ENCODE measurements at regions not wholly inside any gene's neighbourhood (a gene's known extent, or its start where the extent isn't known, plus 50 kb on each side); places are given as distances from the start of the nearest gene placed in this dataset.

DNA sequence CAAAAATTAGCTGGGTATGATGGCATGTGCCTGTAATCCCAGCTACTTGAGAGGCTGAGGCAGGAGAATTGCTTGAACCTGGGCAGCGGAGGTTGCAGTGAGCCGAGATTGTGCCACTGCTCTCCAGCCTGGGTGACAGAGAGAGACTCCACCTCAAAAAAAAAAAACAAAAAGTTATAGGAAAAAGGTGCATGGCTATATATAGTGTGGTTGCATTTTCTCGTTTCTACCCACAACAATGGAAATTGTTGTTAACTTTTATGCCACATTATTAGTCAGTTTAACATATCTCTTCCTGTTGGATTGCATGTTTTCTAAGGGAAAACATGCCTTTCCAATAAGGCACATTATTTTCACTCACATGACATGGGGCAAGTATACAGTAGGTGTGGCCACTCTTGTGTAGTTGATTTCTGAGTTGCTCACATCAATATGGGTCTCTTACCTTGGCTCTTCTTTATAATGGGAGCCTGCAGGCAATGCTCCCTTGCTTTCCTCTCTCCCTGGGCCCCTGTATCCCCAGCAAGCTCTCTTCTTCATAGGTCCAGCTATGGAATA, 610.0 kb downstream of the RNF144A start (continued):
- TF ChIP-seq FOXA1 (IDR thresholded peaks at IDR 0.05) (no peak), RXRA (IDR thresholded peaks at IDR 0.05) (no peak), TAF1 (conservative IDR thresholded peaks at IDR 0.05) (no peak)
- TF ChIP-seq, protein P1, sequence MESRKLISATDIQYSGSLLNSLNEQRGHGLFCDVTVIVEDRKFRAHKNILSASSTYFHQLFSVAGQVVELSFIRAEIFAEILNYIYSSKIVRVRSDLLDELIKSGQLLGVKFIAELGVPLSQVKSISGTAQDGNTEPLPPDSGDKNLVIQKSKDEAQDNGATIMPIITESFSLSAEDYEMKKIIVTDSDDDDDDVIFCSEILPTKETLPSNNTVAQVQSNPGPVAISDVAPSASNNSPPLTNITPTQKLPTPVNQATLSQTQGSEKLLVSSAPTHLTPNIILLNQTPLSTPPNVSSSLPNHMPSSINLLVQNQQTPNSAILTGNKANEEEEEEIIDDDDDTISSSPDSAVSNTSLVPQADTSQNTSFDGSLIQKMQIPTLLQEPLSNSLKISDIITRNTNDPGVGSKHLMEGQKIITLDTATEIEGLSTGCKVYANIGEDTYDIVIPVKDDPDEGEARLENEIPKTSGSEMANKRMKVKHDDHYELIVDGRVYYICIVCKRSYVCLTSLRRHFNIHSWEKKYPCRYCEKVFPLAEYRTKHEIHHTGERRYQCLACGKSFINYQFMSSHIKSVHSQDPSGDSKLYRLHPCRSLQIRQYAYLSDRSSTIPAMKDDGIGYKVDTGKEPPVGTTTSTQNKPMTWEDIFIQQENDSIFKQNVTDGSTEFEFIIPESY (IDR thresholded peaks at IDR 0.05): no peak

DNA sequence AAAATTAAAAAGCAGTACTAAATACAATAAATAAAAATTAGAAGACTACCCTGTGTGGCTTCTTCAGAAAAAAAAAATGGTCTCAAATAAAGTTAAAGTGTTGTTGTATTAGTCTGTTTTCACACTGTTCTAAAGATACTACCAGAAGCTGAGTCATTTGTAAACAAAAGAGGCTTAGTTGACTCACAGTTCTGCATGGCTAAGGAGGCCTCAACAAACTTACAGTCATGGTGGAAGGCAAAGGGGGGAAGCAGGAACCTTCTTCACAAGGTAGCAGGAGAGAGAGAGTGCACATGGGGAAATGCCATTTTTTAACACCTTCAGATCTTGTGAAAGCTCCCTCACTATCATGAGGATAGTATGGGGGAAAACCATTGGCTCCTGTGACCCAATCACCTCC, 612.8 kb downstream of the RNF144A start:
- TF ChIP-seq TAF1 (conservative IDR thresholded peaks at IDR 0.05): no peak
- TF ChIP-seq HNF4A (conservative IDR thresholded peaks at IDR 0.05): no peak
- no peak for TF ChIP-seq FOXA2 (IDR thresholded peaks at IDR 0.05)
- no peak for TF ChIP-seq RAD21 (IDR thresholded peaks at IDR 0.05)
- no peak for TF ChIP-seq FOXA1 (IDR thresholded peaks at IDR 0.05)
- no peak for TF ChIP-seq REST (IDR thresholded peaks at IDR 0.05)
- TF ChIP-seq, protein P2, sequence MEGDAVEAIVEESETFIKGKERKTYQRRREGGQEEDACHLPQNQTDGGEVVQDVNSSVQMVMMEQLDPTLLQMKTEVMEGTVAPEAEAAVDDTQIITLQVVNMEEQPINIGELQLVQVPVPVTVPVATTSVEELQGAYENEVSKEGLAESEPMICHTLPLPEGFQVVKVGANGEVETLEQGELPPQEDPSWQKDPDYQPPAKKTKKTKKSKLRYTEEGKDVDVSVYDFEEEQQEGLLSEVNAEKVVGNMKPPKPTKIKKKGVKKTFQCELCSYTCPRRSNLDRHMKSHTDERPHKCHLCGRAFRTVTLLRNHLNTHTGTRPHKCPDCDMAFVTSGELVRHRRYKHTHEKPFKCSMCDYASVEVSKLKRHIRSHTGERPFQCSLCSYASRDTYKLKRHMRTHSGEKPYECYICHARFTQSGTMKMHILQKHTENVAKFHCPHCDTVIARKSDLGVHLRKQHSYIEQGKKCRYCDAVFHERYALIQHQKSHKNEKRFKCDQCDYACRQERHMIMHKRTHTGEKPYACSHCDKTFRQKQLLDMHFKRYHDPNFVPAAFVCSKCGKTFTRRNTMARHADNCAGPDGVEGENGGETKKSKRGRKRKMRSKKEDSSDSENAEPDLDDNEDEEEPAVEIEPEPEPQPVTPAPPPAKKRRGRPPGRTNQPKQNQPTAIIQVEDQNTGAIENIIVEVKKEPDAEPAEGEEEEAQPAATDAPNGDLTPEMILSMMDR (IDR thresholded peaks at IDR 0.05; ENCODE audit: low read depth, low read length, missing input control): no peak
- no peak for TF ChIP-seq NR2F2 (IDR thresholded peaks at IDR 0.05)
- TF ChIP-seq HNF4G (IDR thresholded peaks at IDR 0.05): no peak
- no peak for TF ChIP-seq MAX (IDR thresholded peaks at IDR 0.05)
- TF ChIP-seq EGR1 (IDR thresholded peaks at IDR 0.05; ENCODE audit: low read depth in 2 of 2): no peak
- TF ChIP-seq, protein P1 (IDR thresholded peaks at IDR 0.05): no peak
- TF ChIP-seq GABPA (IDR thresholded peaks at IDR 0.05 in 1 of 2, conservative IDR thresholded peaks at IDR 0.05 in 1 of 2): no peak
- no peak for TF ChIP-seq SP1 (IDR thresholded peaks at IDR 0.05)
- no peak for TF ChIP-seq JUND (IDR thresholded peaks at IDR 0.05)
- no peaks in the 10 kb centered on the region for H3K4me1 ChIP-seq (ENCODE audit: control insufficient read depth in 4 of 4, insufficient read depth in 4 of 4, low read length in 3 of 4)
- no peak for DNase-seq (ENCODE audit: low spot score)
- H3K36me3 ChIP-seq (ENCODE audit: control insufficient read depth in 4 of 4, insufficient read depth in 3 of 4, low read depth in 1 of 4, low read length in 3 of 4): peaks cover 0 to 2% (median 0%) of the 10 kb centered on the region in 4 donors
- H3K27ac ChIP-seq (ENCODE audit: low read depth in 1 of 2, low read length in 2 of 2): no peak overlapping the region
- H3K9me3 ChIP-seq (ENCODE audit: control insufficient read depth in 4 of 4, low read length in 3 of 4): peaks cover 4 to 14% (median 7%) of the 10 kb centered on the region in 4 donors
- H3K9ac ChIP-seq (ENCODE audit: low read depth in 1 of 2, low read length in 2 of 2): no peak overlapping the region
- no peak overlapping the region for H3K4me3 ChIP-seq (ENCODE audit: low read depth in 1 of 3, low read length in 3 of 3)
- peaks cover 0 to 2% (median 0%) of the 10 kb centered on the region in 4 donors for H3K27me3 ChIP-seq (ENCODE audit: control insufficient read depth in 4 of 4, insufficient read depth in 4 of 4, low read length in 3 of 4)
